AG09319 (cell line): ENCODE measurements at regions not wholly inside any gene's neighbourhood (a gene's known extent, or its start where the extent isn't known, plus 50 kb on each side); places are given as distances from the start of the nearest gene placed in this dataset.

Source experiments
- DNase-seq: peaks from one replicate; pipeline ENCODE4 v3.0.0-alpha.2; 2010; ENCODE audit warnings: low read depth; ENCODE audit errors: extremely low read depth
- CTCF ChIP-seq: IDR thresholded peaks from 2 replicates; pipeline ENCODE4 v1.5.1; 2011; ENCODE audit warnings: low read depth, mild to moderate bottlenecking, inconsistent platforms, low read length, moderate library complexity

DNA sequence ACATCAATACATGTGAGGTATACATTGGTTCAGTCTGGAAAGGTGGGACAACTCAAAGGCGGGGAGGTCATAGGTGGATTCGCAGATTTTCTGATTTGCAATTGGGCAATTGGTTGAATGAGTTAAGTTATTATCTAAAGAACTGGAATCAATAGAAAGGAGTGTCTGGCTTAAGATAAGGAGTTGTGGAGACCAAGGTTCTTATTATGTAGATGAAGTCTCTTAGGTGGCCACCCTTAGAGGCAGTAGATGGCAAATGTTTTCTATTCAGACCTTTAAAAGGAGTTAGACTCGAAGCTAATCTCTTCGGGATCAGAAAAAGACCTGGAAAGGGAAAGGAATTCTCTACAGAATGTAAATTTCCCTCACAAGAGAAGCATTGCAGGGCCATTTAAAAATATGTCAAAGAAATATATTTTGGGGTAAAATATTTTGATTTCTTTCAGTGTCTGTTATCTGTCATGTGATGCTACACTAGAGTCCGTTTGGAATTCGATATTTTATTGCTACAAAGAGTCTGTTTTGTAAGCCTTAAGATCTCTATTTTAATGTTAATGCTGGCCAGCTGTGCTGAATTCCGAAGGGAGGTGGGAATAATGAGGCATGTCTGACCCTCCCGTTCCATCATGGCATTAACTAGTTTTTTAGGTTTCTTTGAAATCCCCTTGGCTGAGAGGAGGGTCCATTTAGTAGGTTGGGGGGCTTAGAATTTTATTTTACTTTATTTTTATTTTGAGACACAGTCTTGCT lies 265.1 kb downstream of the PTPRU start:
- TF ChIP-seq CTCF, result no peak
- no peak for DNase-seq

DNA sequence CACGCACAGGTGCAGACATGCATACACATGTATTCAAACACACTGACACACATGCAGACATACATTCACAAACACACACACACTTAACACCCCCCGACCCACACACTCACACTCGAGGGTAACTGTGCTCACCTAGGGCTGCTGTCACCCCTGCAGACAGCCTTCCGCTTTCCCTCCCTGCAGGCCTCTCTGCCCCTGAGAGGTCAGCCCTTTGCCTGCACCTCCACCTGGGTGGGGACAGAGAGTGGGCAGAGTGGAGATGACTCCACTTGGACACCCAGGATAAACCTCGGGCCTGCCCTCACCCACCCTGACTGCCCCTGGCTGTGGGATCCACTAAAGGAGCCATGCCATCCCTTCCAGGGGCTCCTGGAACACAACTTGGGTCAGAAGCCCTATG lies 264.3 kb downstream of the PTPRU start:
- no peak for DNase-seq
- TF ChIP-seq CTCF, result no peak

GRCh38 chr1:29500041-29500440 lies 263.7 kb downstream of the PTPRU start:
- no peak for TF ChIP-seq CTCF
- DNase-seq, result no peak

DNA sequence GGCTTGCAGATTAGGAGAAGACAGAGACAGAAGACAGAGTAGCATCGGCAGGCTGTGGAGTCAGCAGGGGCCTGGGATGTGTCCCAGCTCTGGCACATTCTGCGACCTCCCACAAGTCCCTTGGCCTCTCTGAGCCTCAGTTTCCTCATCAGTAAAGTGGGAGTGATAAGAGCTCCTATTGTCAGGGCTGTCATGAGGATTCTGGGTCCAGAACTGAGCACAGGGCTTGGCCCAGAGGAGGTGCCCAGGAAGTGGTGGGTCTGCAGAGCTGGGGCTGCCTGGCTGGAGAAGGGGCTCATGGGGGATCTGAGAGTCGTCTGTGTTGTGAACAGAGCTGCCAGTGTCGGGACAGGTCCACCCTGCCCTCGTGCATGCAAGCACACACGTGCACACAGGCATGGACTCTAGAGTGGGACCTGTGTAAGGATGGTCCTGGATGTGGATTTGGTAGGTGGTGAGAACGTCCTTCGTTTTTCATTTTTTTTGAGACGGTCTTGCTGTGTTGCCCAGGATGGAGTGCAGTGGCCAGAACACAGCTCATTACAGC lies 262.9 kb downstream of the PTPRU start:
- DNase-seq, result no peak
- no peak for TF ChIP-seq CTCF

DNA sequence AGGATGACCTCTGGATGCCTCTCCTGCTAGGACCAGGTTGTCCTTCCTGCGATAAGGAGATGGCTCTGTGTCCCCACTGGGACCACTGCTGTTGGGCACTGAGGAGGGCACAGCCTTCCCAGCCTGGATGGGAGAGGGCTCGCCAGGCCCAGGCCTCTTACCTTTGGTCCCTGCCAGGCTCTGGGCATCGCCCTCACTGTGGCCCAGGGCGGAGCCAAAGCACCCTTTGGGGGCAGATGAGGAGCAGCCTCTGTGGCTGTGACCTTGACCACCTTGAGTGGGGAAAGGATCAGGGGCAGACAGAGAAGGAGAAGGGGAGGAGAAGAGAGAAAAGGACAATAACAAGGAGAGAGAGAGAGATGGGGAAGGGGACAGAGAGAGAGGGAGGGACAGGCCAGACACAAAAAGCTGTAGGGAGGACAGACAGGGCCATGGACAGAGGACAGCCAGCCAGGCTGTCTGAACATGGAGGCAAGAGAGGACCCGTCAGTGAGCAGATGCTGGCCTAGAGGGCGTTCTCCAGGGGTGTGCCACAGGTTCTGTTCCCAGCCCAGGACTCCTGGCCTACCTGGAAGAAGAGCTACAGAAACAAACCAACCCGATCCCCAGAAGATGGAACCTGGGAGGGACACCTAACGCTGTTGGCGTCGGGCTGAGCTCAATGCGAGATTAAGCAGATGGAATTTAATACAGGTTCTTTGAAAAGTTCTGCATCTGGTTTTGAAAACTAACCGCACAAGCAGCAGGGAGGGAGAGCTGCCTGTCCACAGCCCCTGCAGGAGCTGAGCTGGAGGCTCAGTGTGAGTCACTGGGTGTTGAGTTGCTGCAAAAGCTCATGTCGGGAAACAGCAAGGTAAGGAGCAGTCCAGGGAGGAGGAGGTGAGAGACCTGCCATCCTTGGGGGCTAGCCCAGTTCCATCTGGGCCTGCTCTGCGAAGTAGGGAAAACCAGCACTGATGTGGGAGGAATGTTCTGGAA lies 262.1 kb downstream of the PTPRU start:
- DNase-seq, result no peak
- no peak for TF ChIP-seq CTCF

DNA sequence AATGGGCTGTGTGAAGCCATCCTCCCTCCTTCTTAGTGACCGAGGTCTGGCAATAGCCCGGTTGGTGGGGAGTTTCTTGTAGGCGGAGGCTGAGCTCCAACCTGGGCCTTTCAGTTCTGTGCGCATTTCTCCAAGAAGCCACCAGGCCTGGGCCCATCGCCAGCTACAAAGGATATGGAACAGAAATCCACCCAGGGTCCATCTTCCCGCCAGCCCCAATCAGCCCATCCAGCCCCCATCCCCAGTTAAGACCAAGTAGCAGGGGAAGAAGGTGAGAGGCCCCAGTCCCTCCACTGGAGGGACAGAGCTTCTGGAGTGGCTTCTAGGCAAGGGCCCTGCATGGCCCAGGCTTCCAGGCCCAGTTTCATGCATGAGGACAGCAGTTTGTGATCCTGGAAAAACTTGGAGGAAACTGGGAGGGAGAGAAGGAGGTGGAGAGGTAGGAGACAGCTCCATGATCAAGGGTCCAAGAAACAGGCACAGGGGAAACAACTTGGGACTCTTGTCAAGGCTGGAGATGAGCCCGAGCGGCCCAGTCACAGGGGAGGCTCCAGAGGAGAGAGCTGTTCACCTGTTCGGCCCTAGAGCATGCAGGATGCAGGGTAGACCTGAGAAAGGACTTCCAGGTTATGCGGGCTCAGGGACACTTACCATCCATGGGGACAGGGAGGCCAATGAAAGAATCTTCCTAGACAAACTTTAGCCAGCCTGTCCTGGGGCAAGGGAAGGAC lies 261.2 kb downstream of the PTPRU start:
- TF ChIP-seq CTCF, result no peak
- no peak for DNase-seq
